ENCODE measurements at regions not wholly inside any gene's neighbourhood (a gene's known extent, or its start where the extent isn't known, plus 50 kb on each side); places are given as distances from the start of the nearest gene placed in this dataset.

DNA sequence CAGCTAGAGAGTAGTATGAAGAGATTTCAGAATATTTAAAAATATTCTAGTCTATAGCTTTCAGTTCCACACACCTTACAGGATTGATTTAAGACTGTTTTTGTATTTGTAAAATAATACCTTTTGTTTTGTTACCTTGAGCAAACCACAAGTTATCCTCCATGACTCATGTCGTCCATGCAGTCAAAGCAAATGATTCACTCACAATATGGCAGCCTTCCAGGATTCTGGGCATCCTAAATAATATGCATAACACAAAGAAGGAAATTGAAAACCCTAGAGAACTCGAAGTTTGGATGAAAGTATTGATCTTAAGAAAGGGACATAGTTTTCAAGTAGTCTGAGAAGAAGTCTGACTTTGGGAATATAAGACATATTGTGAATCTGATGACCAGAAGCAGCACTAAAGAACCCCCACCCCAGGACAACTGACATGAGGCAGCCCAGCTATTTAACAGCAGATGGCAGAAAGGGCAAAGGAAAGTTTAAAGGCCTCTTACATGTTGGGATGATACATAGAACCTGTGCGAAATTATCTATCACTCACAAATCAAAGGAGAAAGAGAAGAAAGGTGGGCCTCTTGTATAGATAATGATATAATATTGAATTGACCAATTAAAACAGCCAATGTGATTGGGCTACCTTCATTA lies 857.9 kb downstream of the BRINP3 start:
- H3K9ac ChIP-seq (ENCODE audit: low read length) = no peak overlapping the region
- no peaks in the 10 kb centered on the region for H3K27me3 ChIP-seq (ENCODE audit: low read depth, low read length)
- no peaks in the 10 kb centered on the region for H3K9me3 ChIP-seq (ENCODE audit: insufficient read depth, low read length)
- no peak overlapping the region for H2AFZ ChIP-seq (ENCODE audit: low read depth, low read length)
- no peaks in the 10 kb centered on the region for H3K4me1 ChIP-seq (ENCODE audit: low read length)
- H3K4me2 ChIP-seq (ENCODE audit: low read length) = no peak overlapping the region
- H3K36me3 ChIP-seq (replicated peaks; ENCODE audit: low read depth, low read length) = no peaks in the 10 kb centered on the region
- H4K20me1 ChIP-seq (ENCODE audit: insufficient read depth, low read length) = no peaks in the 10 kb centered on the region
- H3K79me2 ChIP-seq (ENCODE audit: low read length) = no peaks in the 10 kb centered on the region
- no peak overlapping the region for H3K4me3 ChIP-seq (ENCODE audit: low read length)
- TF ChIP-seq, protein P1, sequence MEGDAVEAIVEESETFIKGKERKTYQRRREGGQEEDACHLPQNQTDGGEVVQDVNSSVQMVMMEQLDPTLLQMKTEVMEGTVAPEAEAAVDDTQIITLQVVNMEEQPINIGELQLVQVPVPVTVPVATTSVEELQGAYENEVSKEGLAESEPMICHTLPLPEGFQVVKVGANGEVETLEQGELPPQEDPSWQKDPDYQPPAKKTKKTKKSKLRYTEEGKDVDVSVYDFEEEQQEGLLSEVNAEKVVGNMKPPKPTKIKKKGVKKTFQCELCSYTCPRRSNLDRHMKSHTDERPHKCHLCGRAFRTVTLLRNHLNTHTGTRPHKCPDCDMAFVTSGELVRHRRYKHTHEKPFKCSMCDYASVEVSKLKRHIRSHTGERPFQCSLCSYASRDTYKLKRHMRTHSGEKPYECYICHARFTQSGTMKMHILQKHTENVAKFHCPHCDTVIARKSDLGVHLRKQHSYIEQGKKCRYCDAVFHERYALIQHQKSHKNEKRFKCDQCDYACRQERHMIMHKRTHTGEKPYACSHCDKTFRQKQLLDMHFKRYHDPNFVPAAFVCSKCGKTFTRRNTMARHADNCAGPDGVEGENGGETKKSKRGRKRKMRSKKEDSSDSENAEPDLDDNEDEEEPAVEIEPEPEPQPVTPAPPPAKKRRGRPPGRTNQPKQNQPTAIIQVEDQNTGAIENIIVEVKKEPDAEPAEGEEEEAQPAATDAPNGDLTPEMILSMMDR (IDR thresholded peaks at IDR 0.05; ENCODE audit: low read depth, low read length) = no peak
- TF ChIP-seq EZH2phosphoT487 (IDR thresholded peaks at IDR 0.05; ENCODE audit: low read depth) = no peak
- no peak overlapping the region for H3K27ac ChIP-seq (ENCODE audit: low read length)

DNA sequence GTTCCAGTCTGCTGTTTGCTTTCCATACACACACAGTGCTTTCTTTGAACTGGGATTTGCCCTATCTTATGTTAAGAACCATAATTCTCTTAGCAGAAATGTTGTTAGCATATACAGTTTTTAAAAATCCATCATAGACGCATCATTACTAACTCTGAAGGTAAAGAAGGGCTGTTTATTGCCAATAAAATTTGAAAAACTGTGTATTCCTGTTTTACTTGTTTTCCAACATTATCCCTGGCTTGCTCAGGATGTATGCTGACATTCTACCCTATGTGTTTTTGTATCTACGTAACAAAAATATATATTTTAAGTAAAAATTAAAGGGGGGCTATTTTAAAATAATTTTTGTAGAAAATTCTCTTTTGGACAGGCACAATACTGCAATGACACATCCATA lies 857.2 kb downstream of the BRINP3 start:
- Histone ChIP-seq H3K79me2 (ENCODE audit: low read length) (no peaks in the 10 kb centered on the region), H3K4me1 (ENCODE audit: low read length) (no peaks in the 10 kb centered on the region), H3K27me3 (ENCODE audit: low read depth, low read length) (no peaks in the 10 kb centered on the region), H4K20me1 (ENCODE audit: insufficient read depth, low read length) (no peaks in the 10 kb centered on the region), H2AFZ (ENCODE audit: low read depth, low read length) (no peak overlapping the region), H3K9me3 (ENCODE audit: insufficient read depth, low read length) (no peaks in the 10 kb centered on the region), H3K9ac (ENCODE audit: low read length) (no peak overlapping the region), H3K36me3 (replicated peaks; ENCODE audit: low read depth, low read length) (no peaks in the 10 kb centered on the region), H3K4me3 (ENCODE audit: low read length) (no peak overlapping the region), H3K4me2 (ENCODE audit: low read length) (no peak overlapping the region), H3K27ac (ENCODE audit: low read length) (no peak overlapping the region)
- TF ChIP-seq, protein P1 (IDR thresholded peaks at IDR 0.05; ENCODE audit: low read depth, low read length) = no peak
- no peak for TF ChIP-seq EZH2phosphoT487 (IDR thresholded peaks at IDR 0.05; ENCODE audit: low read depth)

DNA sequence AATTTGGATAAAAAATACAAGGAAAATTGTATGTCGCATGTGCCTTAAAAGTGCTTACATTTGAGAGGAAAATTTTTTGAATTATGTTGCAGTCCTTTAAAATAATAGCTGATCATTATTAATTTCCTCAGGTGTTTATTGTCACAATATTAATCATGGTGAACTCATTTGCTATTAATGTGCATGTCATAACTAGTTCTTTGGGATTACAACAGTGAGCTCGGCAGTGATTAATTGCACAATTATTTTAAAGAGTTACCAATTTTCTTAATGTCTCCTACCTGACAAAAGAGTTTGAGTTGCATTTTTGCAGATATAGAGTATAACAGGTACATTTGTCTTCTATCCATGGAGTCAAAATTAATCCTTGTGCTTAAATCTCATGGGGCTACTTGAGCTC lies 854.3 kb downstream of the BRINP3 start:
- Histone ChIP-seq H3K4me3 (ENCODE audit: low read length) (no peak overlapping the region), H3K9me3 (ENCODE audit: insufficient read depth, low read length) (no peaks in the 10 kb centered on the region), H3K36me3 (replicated peaks; ENCODE audit: low read depth, low read length) (no peaks in the 10 kb centered on the region), H3K4me1 (ENCODE audit: low read length) (no peaks in the 10 kb centered on the region), H3K79me2 (ENCODE audit: low read length) (no peaks in the 10 kb centered on the region), H3K27me3 (ENCODE audit: low read depth, low read length) (no peaks in the 10 kb centered on the region), H2AFZ (ENCODE audit: low read depth, low read length) (no peak overlapping the region), H4K20me1 (ENCODE audit: insufficient read depth, low read length) (no peaks in the 10 kb centered on the region), H3K4me2 (ENCODE audit: low read length) (no peak overlapping the region), H3K9ac (ENCODE audit: low read length) (no peak overlapping the region), H3K27ac (ENCODE audit: low read length) (no peak overlapping the region)
- no peak for TF ChIP-seq EZH2phosphoT487 (IDR thresholded peaks at IDR 0.05; ENCODE audit: low read depth)
- TF ChIP-seq, protein P1 (IDR thresholded peaks at IDR 0.05; ENCODE audit: low read depth, low read length) = no peak

DNA sequence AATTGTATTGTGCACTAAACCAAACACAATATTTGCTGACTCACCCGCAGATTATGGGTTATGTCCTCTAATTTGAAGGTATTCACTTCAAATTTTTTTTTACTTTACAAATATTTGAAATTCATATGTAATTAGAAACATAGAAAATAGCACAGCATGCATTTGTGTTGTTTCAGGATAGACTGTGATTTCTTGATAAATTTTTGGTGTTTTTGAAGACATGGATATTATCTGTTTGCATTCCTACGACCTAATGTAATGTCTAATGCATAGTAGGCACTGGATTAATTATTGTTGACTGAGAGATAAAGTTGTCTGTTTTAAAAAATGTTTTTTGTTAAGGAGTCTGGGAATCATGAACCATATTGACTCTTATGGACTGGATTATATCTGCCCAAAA lies 850.2 kb downstream of the BRINP3 start:
- Histone ChIP-seq H3K9ac (ENCODE audit: low read length) (no peak overlapping the region), H4K20me1 (ENCODE audit: insufficient read depth, low read length) (no peaks in the 10 kb centered on the region), H3K27me3 (ENCODE audit: low read depth, low read length) (no peaks in the 10 kb centered on the region), H3K36me3 (replicated peaks; ENCODE audit: low read depth, low read length) (no peaks in the 10 kb centered on the region), H3K9me3 (ENCODE audit: insufficient read depth, low read length) (no peaks in the 10 kb centered on the region), H2AFZ (ENCODE audit: low read depth, low read length) (no peak overlapping the region), H3K4me2 (ENCODE audit: low read length) (no peak overlapping the region), H3K79me2 (ENCODE audit: low read length) (no peaks in the 10 kb centered on the region), H3K27ac (ENCODE audit: low read length) (no peak overlapping the region), H3K4me1 (ENCODE audit: low read length) (no peaks in the 10 kb centered on the region), H3K4me3 (ENCODE audit: low read length) (no peak overlapping the region)
- TF ChIP-seq, protein P1 (IDR thresholded peaks at IDR 0.05; ENCODE audit: low read depth, low read length) = no peak
- TF ChIP-seq EZH2phosphoT487 (IDR thresholded peaks at IDR 0.05; ENCODE audit: low read depth) = no peak

Data from OCI-LY3 (cell line).